OCI-LY7 (cell line): ENCODE measurements at regions not wholly inside any gene's neighbourhood (a gene's known extent, or its start where the extent isn't known, plus 50 kb on each side); places are given as distances from the start of the nearest gene placed in this dataset.

ENCODE experiments used
- BruUV-seq: library from RNA; stranded (reverse); fragments of 400-500 nt; replicated peaks from 2 replicates; lab custom pipeline; 2021; lab: Mats Ljungman, UMichigan
- CTCF ChIA-PET: fragments of 300-600 bp; sonication (Branson Sonifier 250); formaldehyde crosslinking; loops from one replicate; lab custom pipeline; 2022; ENCODE audit warnings: antibody characterized with exemption; ENCODE audit not compliant: unreplicated experiment; lab: Charles Lee
- POLR2A ChIA-PET: fragments of 300-600 bp; sonication (Branson Sonifier 250); formaldehyde crosslinking; loops from one replicate; lab custom pipeline; 2022; ENCODE audit warnings: antibody characterized with exemption; lab: Charles Lee
- DNase-seq: peaks from one replicate; pipeline ENCODE4 v3.0.0-alpha.2; 2015; ENCODE audit warnings: low spot score
- H2AFZ ChIP-seq: fragments of 200-600 bp; sonication (generic), shearing (Covaris generic); 2 replicates; pipeline ENCODE4 v1.6.1; 2014; ENCODE audit warnings: mild to moderate bottlenecking, antibody characterized with exemption, low read length, moderate library complexity
- H3K27ac ChIP-seq: fragments of 200-600 bp; sonication (generic); 2 replicates; pipeline ENCODE4 v1.5.1; 2014; ENCODE audit warnings: mixed run types, low read depth, mild to moderate bottlenecking, moderate library complexity, low read length, inconsistent platforms; ENCODE audit not compliant: poor library complexity, severe bottlenecking
- H3K36me3 ChIP-seq: fragments of 200-600 bp; sonication (generic); 2 replicates; pipeline ENCODE4 v1.6.1; 2014; ENCODE audit warnings: mild to moderate bottlenecking, antibody characterized with exemption, low read length, moderate library complexity, mixed read lengths; ENCODE audit not compliant: insufficient read depth
- H3K4me1 ChIP-seq: fragments of 200-600 bp; sonication (generic); 2 replicates; pipeline ENCODE4 v1.5.1; 2014; ENCODE audit warnings: mild to moderate bottlenecking, low read length; ENCODE audit not compliant: insufficient read depth, poor library complexity, severe bottlenecking
- H3K4me2 ChIP-seq: fragments of 200-600 bp; sonication (generic); 2 replicates; pipeline ENCODE4 v1.6.1; 2014; ENCODE audit warnings: mild to moderate bottlenecking, low read length
- H3K4me3 ChIP-seq: fragments of 200-600 bp; sonication (generic); 2 replicates; pipeline ENCODE4 v1.5.1; 2014; ENCODE audit warnings: mild to moderate bottlenecking, low read depth, low read length; ENCODE audit not compliant: poor library complexity, severe bottlenecking
- H3K79me2 ChIP-seq: fragments of 200-600 bp; sonication (generic); 2 replicates; pipeline ENCODE4 v1.6.1; 2016; ENCODE audit warnings: low read depth, mild to moderate bottlenecking, low read length, moderate library complexity, mixed read lengths; ENCODE audit not compliant: insufficient read depth
- H3K9me2 ChIP-seq: fragments of 200-600 bp; sonication (generic); 2 replicates; pipeline ENCODE4 v1.6.1; 2016; ENCODE audit warnings: mild to moderate bottlenecking, low read length, mixed read lengths; ENCODE audit not compliant: insufficient read depth
- H3K9me3 ChIP-seq: fragments of 200-600 bp; sonication (generic); 2 replicates; pipeline ENCODE4 v1.6.1; 2014; ENCODE audit warnings: mild to moderate bottlenecking, mixed run types, low read length, mixed read lengths
- H4K20me1 ChIP-seq: fragments of 200-600 bp; sonication (generic); 2 replicates; pipeline ENCODE4 v1.6.1; 2014; ENCODE audit warnings: mild to moderate bottlenecking, antibody characterized with exemption, low read length, moderate library complexity, mixed read lengths; ENCODE audit not compliant: insufficient read depth
- EZH2phosphoT487 ChIP-seq: fragments of 200-600 bp; sonication (generic); IDR thresholded peaks from 2 replicates; pipeline ENCODE4 v1.6.1; 2018; ENCODE audit warnings: low read depth, borderline replicate concordance, mild to moderate bottlenecking, mixed run types, antibody characterized with exemption, low read length, moderate library complexity, mixed read lengths
- intact Hi-C: fragments of 100-400 bp; cut with micrococcal nuclease; formaldehyde crosslinking; loops from one replicate; pipeline ENCODE4 v1.10.0; 2022; ENCODE audit not compliant: unreplicated experiment
- TF ChIP-seq, protein P1 (sequence below): fragments of 200-600 bp; sonication (generic); conservative IDR thresholded peaks from 2 replicates; pipeline ENCODE4 v1.5.1; 2014; ENCODE audit warnings: mild to moderate bottlenecking, antibody characterized with exemption, low read length, moderate library complexity, mixed read lengths

DNA sequence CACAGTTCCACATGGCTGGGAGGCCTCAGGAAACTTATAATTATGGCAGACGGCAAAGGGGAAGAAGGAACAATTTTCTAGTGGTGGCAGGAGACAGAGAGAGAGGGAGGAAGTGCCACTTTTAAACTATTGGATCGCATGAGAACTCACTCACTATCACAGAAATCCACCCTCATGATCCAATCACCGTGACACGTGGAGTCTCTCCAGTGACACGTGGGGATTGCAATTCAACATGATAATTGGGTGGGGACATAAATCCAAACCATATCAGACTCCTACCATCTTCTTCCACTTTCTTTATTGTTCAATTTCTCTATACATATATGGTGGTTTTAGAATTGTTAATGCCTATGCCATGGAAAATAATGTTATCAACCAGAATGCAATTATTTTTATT is 103.7 kb upstream of the SYT1 start:
- Histone ChIP-seq H3K4me2 (no peak overlapping the region), H3K9me3 (no peaks in the 10 kb centered on the region), H3K27ac (no peak overlapping the region), H3K4me1 (no peaks in the 10 kb centered on the region), H3K9me2 (no peaks in the 10 kb centered on the region), H2AFZ (no peak overlapping the region), H3K4me3 (no peak overlapping the region), H3K79me2 (no peaks in the 10 kb centered on the region), H3K36me3 (no peaks in the 10 kb centered on the region), H4K20me1 (no peaks in the 10 kb centered on the region)
- BruUV-seq: no TSS peak
- DNase-seq: no peak
- intact Hi-C loops: no loop called here
- ChIA-PET CTCF (no interaction called here), POLR2A (interaction anchor here (0.6 kb wide), 1 partner anchor 191 kb away, joined by 3 read pairs; no protein-coding TSS in a partner anchor)
- TF ChIP-seq, protein P1, sequence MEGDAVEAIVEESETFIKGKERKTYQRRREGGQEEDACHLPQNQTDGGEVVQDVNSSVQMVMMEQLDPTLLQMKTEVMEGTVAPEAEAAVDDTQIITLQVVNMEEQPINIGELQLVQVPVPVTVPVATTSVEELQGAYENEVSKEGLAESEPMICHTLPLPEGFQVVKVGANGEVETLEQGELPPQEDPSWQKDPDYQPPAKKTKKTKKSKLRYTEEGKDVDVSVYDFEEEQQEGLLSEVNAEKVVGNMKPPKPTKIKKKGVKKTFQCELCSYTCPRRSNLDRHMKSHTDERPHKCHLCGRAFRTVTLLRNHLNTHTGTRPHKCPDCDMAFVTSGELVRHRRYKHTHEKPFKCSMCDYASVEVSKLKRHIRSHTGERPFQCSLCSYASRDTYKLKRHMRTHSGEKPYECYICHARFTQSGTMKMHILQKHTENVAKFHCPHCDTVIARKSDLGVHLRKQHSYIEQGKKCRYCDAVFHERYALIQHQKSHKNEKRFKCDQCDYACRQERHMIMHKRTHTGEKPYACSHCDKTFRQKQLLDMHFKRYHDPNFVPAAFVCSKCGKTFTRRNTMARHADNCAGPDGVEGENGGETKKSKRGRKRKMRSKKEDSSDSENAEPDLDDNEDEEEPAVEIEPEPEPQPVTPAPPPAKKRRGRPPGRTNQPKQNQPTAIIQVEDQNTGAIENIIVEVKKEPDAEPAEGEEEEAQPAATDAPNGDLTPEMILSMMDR: no peak
- no peak for TF ChIP-seq EZH2phosphoT487

DNA sequence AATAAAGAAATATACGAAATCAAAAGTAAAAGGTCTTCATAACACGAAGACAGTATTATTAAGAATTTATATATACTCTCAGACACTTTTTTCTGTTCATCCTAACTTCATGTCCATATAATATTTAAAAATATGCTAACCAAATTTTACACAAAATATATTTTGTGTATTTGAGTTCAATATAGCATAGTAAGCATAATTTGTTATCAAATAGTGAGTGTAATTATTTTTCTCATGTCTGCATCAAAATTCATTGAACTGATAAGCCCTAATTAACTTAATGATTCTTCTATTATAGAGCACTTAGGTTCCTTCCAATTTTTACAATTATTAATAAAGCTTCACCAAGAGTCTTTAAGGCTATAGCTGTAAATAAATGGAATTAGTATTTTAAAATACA is 99.7 kb upstream of the SYT1 start:
- no TSS peak for BruUV-seq
- no peak overlapping the region for H3K4me3 ChIP-seq
- intact Hi-C loops: no loop called here
- POLR2A ChIA-PET: interaction anchor here (0.6 kb wide), 1 partner anchor 358 kb away, joined by 4 read pairs; no protein-coding TSS in a partner anchor
- TF ChIP-seq EZH2phosphoT487: no peak
- TF ChIP-seq, protein P1: no peak
- H3K79me2 ChIP-seq: no peaks in the 10 kb centered on the region
- no peaks in the 10 kb centered on the region for H3K9me3 ChIP-seq
- no peaks in the 10 kb centered on the region for H3K9me2 ChIP-seq
- no peak overlapping the region for H2AFZ ChIP-seq
- no peak overlapping the region for H3K4me2 ChIP-seq
- no peak for DNase-seq
- CTCF ChIA-PET: no interaction called here
- H3K36me3 ChIP-seq: no peaks in the 10 kb centered on the region
- H4K20me1 ChIP-seq: no peaks in the 10 kb centered on the region
- H3K4me1 ChIP-seq: no peaks in the 10 kb centered on the region
- no peak overlapping the region for H3K27ac ChIP-seq

DNA sequence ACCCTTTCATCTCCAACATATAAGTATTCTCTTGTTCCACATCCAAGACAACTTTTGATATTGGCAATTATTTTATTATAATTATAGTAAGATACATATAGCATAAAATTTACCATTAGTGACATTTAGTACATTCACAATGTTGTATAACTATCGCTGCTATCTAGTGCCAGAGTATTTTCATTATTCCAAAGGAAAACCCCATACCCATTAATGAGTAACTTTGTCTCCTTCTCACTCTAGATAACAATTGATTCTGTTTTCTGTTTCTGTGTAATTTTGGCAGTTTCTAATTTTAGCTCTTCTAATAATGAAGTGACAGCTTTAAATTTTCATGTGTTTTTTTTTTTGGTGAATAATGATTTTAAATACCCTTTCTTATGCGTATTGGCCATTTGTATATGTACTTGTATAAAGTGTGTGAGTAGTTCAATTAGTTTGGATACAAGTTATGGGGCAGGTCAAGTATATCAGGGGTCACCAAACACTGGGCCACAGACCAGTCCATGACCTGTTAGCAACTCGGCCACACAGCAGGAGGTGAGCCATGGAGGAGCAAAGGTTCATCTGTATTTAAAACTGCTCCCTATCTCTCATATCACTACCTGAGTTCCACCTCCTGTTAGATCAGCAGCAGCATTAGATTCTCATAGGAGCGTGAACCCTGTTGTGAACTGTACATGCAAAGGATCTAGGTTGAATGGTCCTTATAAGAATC is 97.2 kb upstream of the SYT1 start:
- TF ChIP-seq, protein P1: no peak
- no peak for TF ChIP-seq EZH2phosphoT487
- intact Hi-C loops: no loop called here
- no peak overlapping the region for H2AFZ ChIP-seq
- ChIA-PET CTCF (no interaction called here), POLR2A (interaction anchor here (0.6 kb wide), 1 partner anchor 87 kb away, joined by 3 read pairs; no protein-coding TSS in a partner anchor)
- H4K20me1 ChIP-seq: no peaks in the 10 kb centered on the region
- H3K4me2 ChIP-seq: no peak overlapping the region
- BruUV-seq: no TSS peak
- H3K4me3 ChIP-seq: no peak overlapping the region
- DNase-seq: no peak
- no peak overlapping the region for H3K27ac ChIP-seq
- H3K4me1 ChIP-seq: no peaks in the 10 kb centered on the region
- no peaks in the 10 kb centered on the region for H3K36me3 ChIP-seq
- H3K9me2 ChIP-seq: no peaks in the 10 kb centered on the region
- no peaks in the 10 kb centered on the region for H3K9me3 ChIP-seq
- H3K79me2 ChIP-seq: no peaks in the 10 kb centered on the region
